HG02798 (cell line): ENCODE measurements at regions not wholly inside any gene's neighbourhood (a gene's known extent, or its start where the extent isn't known, plus 50 kb on each side); places are given as distances from the start of the nearest gene placed in this dataset.
"Not testable (repeated sequence)": the region's sequence is repeated elsewhere in the genome, so short reads cannot be mapped to it uniquely, and the experiment has no call there.

Source experiments
- ATAC-seq: cut with Tn5 transposase; IDR thresholded peaks from one replicate; pipeline ENCODE4 v1.9.1; 2021; ENCODE audit warnings: mild to moderate bottlenecking; ENCODE audit not compliant: unreplicated experiment, poor library complexity

- no peak for ATAC-seq
These were observed 909.1 kb upstream of the ROBO1 start for GRCh38 chr3:80676866-80677265.

- ATAC-seq, result no peak
These were observed 908.5 kb upstream of the ROBO1 start for GRCh38 chr3:80676261-80676660.

- ATAC-seq, result no peak
These were observed 908.0 kb upstream of the ROBO1 start for GRCh38 chr3:80675790-80676189.

GRCh38 chr3:80668600-80669294 lies 900.9 kb upstream of the ROBO1 start:
- ATAC-seq, result no peak

GRCh38 chr3:80668100-80668499 lies 900.3 kb upstream of the ROBO1 start:
- ATAC-seq, result no peak

- ATAC-seq, result no peak
These were observed 895.6 kb upstream of the ROBO1 start for GRCh38 chr3:80663426-80663825.

- ATAC-seq, result no peak
These were observed 887.4 kb upstream of the ROBO1 start for GRCh38 chr3:80655216-80655615.

GRCh38 chr3:80649170-80649569 lies 881.4 kb upstream of the ROBO1 start:
- ATAC-seq, result no peak

GRCh38 chr3:80643421-80643820 lies 875.6 kb upstream of the ROBO1 start:
- ATAC-seq, result no peak

- ATAC-seq, result no peak
These were observed 850.8 kb upstream of the ROBO1 start for GRCh38 chr3:80618295-80619256.

GRCh38 chr3:80612366-80612765 lies 844.6 kb upstream of the ROBO1 start:
- no peak for ATAC-seq

GRCh38 chr3:80608072-80608471 lies 840.3 kb upstream of the ROBO1 start:
- ATAC-seq, result not testable (repeated sequence)

GRCh38 chr3:80606073-80606472 lies 838.3 kb upstream of the ROBO1 start:
- ATAC-seq, result no peak

- no peak for ATAC-seq
These were observed 833.7 kb upstream of the ROBO1 start for GRCh38 chr3:80601479-80601878.

GRCh38 chr3:80592792-80593191 lies 825.0 kb upstream of the ROBO1 start:
- ATAC-seq, result no peak

GRCh38 chr3:80586338-80586737 lies 818.5 kb upstream of the ROBO1 start:
- no peak for ATAC-seq

GRCh38 chr3:80580146-80580545 lies 812.3 kb upstream of the ROBO1 start:
- no peak for ATAC-seq

GRCh38 chr3:80564391-80564790 lies 796.6 kb upstream of the ROBO1 start:
- no peak for ATAC-seq

GRCh38 chr3:80559701-80560100 lies 791.9 kb upstream of the ROBO1 start:
- no peak for ATAC-seq

- no peak for ATAC-seq
These were observed 789.0 kb upstream of the ROBO1 start for GRCh38 chr3:80556763-80557162.

GRCh38 chr3:80554304-80554703 lies 786.5 kb upstream of the ROBO1 start:
- no peak for ATAC-seq
